Superior temporal gyrus (tissue), 1 donor: ENCODE measurements at regions not wholly inside any gene's neighbourhood (a gene's known extent, or its start where the extent isn't known, plus 50 kb on each side); places are given as distances from the start of the nearest gene placed in this dataset.

Experiments
- DNase-seq: peaks from one replicate; pipeline ENCODE4 v3.0.0-alpha.2; 2016; ENCODE audit errors: extremely low spot score

GRCh38 chr15:35657679-35658311, 111.8 kb upstream of the DPH6 start:
- no peak for DNase-seq

GRCh38 chr15:35663956-35664355, 118.0 kb upstream of the DPH6 start:
- no peak for DNase-seq

GRCh38 chr15:35665896-35666536, 120.1 kb upstream of the DPH6 start:
- no peak for DNase-seq

GRCh38 chr15:35667908-35668307, 121.9 kb upstream of the DPH6 start:
- DNase-seq, result no peak

GRCh38 chr15:35669021-35669420, 123.1 kb upstream of the DPH6 start:
- no peak for DNase-seq

GRCh38 chr15:35669432-35670045, 123.6 kb upstream of the DPH6 start:
- DNase-seq, result no peak

GRCh38 chr15:35671197-35671596, 125.2 kb upstream of the DPH6 start:
- no peak for DNase-seq

GRCh38 chr15:35671981-35672380, 126.0 kb upstream of the DPH6 start:
- DNase-seq, result no peak

- no peak for DNase-seq
Measured at GRCh38 chr15:35673093-35673684, 127.2 kb upstream of the DPH6 start.

- DNase-seq, result no peak
Measured at GRCh38 chr15:35674873-35675781, 129.2 kb upstream of the DPH6 start.

GRCh38 chr15:35678774-35679173, 132.8 kb upstream of the DPH6 start:
- no peak for DNase-seq

GRCh38 chr15:35679186-35679585, 133.2 kb upstream of the DPH6 start:
- no peak for DNase-seq

GRCh38 chr15:35680951-35681350, 135.0 kb upstream of the DPH6 start:
- no peak for DNase-seq

- no peak for DNase-seq
Measured at GRCh38 chr15:35686347-35686746, 140.4 kb upstream of the DPH6 start.

GRCh38 chr15:35689266-35689665, 143.3 kb upstream of the DPH6 start:
- DNase-seq, result no peak

- DNase-seq, result no peak
Measured at GRCh38 chr15:35690089-35690488, 144.1 kb upstream of the DPH6 start.

GRCh38 chr15:35690698-35691116, 144.7 kb upstream of the DPH6 start:
- DNase-seq, result peak; percentile 26

GRCh38 chr15:35691173-35691761, 145.3 kb upstream of the DPH6 start:
- DNase-seq, result no peak

GRCh38 chr15:35691891-35692867, 146.2 kb upstream of the DPH6 start:
- no peak for DNase-seq

GRCh38 chr15:35693286-35693685, 147.3 kb upstream of the DPH6 start:
- no peak for DNase-seq
